ENCODE measurements at regions not wholly inside any gene's neighbourhood (a gene's known extent, or its start where the extent isn't known, plus 50 kb on each side); places are given as distances from the start of the nearest gene placed in this dataset.

GRCh38 chr13:61734683-61735082 lies 319.0 kb upstream of the PCDH20 start:
- H3K4me2 ChIP-seq (ENCODE audit: low read length), result no peak overlapping the region
- no peak overlapping the region for H3K4me3 ChIP-seq (ENCODE audit: low read length)
- H3K27ac ChIP-seq (ENCODE audit: low read depth, low read length), result no peak overlapping the region
- no peaks in the 10 kb centered on the region for H3K4me1 ChIP-seq (ENCODE audit: control insufficient read depth, low read length)
- no peaks in the 10 kb centered on the region for H3K79me2 ChIP-seq (ENCODE audit: control insufficient read depth, low read length)
- H4K20me1 ChIP-seq (ENCODE audit: control insufficient read depth, insufficient read depth, low read depth, low read length), result no peaks in the 10 kb centered on the region
- H3K36me3 ChIP-seq (ENCODE audit: control insufficient read depth, low read length), result no peaks in the 10 kb centered on the region
- H3K9me2 ChIP-seq (replicated peaks; ENCODE audit: control insufficient read depth, low read length), result no peaks in the 10 kb centered on the region
- no peaks in the 10 kb centered on the region for H3K27me3 ChIP-seq (ENCODE audit: control insufficient read depth, low read length)
- TF ChIP-seq EZH2phosphoT487 (IDR thresholded peaks at IDR 0.05; ENCODE audit: borderline replicate concordance, low read length), result no peak
- TF ChIP-seq, protein P1, sequence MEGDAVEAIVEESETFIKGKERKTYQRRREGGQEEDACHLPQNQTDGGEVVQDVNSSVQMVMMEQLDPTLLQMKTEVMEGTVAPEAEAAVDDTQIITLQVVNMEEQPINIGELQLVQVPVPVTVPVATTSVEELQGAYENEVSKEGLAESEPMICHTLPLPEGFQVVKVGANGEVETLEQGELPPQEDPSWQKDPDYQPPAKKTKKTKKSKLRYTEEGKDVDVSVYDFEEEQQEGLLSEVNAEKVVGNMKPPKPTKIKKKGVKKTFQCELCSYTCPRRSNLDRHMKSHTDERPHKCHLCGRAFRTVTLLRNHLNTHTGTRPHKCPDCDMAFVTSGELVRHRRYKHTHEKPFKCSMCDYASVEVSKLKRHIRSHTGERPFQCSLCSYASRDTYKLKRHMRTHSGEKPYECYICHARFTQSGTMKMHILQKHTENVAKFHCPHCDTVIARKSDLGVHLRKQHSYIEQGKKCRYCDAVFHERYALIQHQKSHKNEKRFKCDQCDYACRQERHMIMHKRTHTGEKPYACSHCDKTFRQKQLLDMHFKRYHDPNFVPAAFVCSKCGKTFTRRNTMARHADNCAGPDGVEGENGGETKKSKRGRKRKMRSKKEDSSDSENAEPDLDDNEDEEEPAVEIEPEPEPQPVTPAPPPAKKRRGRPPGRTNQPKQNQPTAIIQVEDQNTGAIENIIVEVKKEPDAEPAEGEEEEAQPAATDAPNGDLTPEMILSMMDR (IDR thresholded peaks at IDR 0.05; ENCODE audit: low read depth, low read length, poor library complexity, severe bottlenecking), result no peak
- H3K9me3 ChIP-seq (ENCODE audit: control insufficient read depth, insufficient read depth, low read length), result no peaks in the 10 kb centered on the region
- no peaks in the 10 kb centered on the region for H3F3A ChIP-seq (ENCODE audit: control insufficient read depth, insufficient read depth)

GRCh38 chr13:61728471-61728870 lies 312.8 kb upstream of the PCDH20 start:
- Histone ChIP-seq H3F3A (ENCODE audit: control insufficient read depth, insufficient read depth) (no peaks in the 10 kb centered on the region), H3K4me1 (ENCODE audit: control insufficient read depth, low read length) (no peaks in the 10 kb centered on the region), H3K27me3 (ENCODE audit: control insufficient read depth, low read length) (no peaks in the 10 kb centered on the region), H3K36me3 (ENCODE audit: control insufficient read depth, low read length) (no peaks in the 10 kb centered on the region), H3K4me3 (ENCODE audit: low read length) (no peak overlapping the region), H3K9me3 (ENCODE audit: control insufficient read depth, insufficient read depth, low read length) (no peaks in the 10 kb centered on the region), H3K9me2 (replicated peaks; ENCODE audit: control insufficient read depth, low read length) (no peaks in the 10 kb centered on the region), H4K20me1 (ENCODE audit: control insufficient read depth, insufficient read depth, low read depth, low read length) (no peaks in the 10 kb centered on the region), H3K27ac (ENCODE audit: low read depth, low read length) (no peak overlapping the region), H3K79me2 (ENCODE audit: control insufficient read depth, low read length) (no peaks in the 10 kb centered on the region), H3K4me2 (ENCODE audit: low read length) (no peak overlapping the region)
- no peak for TF ChIP-seq EZH2phosphoT487 (IDR thresholded peaks at IDR 0.05; ENCODE audit: borderline replicate concordance, low read length)
- TF ChIP-seq, protein P1 (IDR thresholded peaks at IDR 0.05; ENCODE audit: low read depth, low read length, poor library complexity, severe bottlenecking), result no peak

- Histone ChIP-seq H3K27me3 (ENCODE audit: control insufficient read depth, low read length) (no peaks in the 10 kb centered on the region), H3K4me2 (ENCODE audit: low read length) (no peak overlapping the region), H3K4me3 (ENCODE audit: low read length) (no peak overlapping the region), H3K79me2 (ENCODE audit: control insufficient read depth, low read length) (no peaks in the 10 kb centered on the region), H3K9me3 (ENCODE audit: control insufficient read depth, insufficient read depth, low read length) (no peaks in the 10 kb centered on the region), H3F3A (ENCODE audit: control insufficient read depth, insufficient read depth) (no peaks in the 10 kb centered on the region), H3K36me3 (ENCODE audit: control insufficient read depth, low read length) (no peaks in the 10 kb centered on the region), H3K9me2 (replicated peaks; ENCODE audit: control insufficient read depth, low read length) (no peaks in the 10 kb centered on the region), H3K27ac (ENCODE audit: low read depth, low read length) (no peak overlapping the region), H4K20me1 (ENCODE audit: control insufficient read depth, insufficient read depth, low read depth, low read length) (no peaks in the 10 kb centered on the region), H3K4me1 (ENCODE audit: control insufficient read depth, low read length) (no peaks in the 10 kb centered on the region)
- TF ChIP-seq, protein P1 (IDR thresholded peaks at IDR 0.05; ENCODE audit: low read depth, low read length, poor library complexity, severe bottlenecking), result no peak
- TF ChIP-seq EZH2phosphoT487 (IDR thresholded peaks at IDR 0.05; ENCODE audit: borderline replicate concordance, low read length), result no peak
Observed at GRCh38 chr13:61727767-61728166, 312.1 kb upstream of the PCDH20 start.

DNA sequence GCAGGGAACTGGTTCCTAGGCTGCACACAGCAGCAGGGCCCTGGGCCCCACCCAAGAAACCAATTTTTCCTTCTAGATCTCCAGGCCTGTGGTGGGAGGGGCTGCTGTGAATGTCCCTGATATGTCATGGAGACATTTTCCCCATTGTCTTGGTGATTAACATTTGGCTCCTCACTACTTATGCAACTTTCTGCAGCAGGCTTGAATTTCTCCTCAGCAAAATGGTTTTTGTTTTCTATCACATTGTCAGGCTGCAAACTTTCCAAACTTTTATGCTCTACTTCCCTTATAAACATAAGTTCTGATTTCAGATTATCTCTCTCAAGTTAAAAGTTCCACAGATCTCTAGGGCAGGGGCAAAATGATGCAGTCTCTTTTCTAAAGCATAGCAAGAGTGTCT lies 310.2 kb upstream of the PCDH20 start:
- Histone ChIP-seq H3K36me3 (ENCODE audit: control insufficient read depth, low read length) (no peaks in the 10 kb centered on the region), H3K27ac (ENCODE audit: low read depth, low read length) (no peak overlapping the region), H3K9me3 (ENCODE audit: control insufficient read depth, insufficient read depth, low read length) (no peaks in the 10 kb centered on the region), H3K79me2 (ENCODE audit: control insufficient read depth, low read length) (no peaks in the 10 kb centered on the region), H3K9me2 (replicated peaks; ENCODE audit: control insufficient read depth, low read length) (no peaks in the 10 kb centered on the region), H3F3A (ENCODE audit: control insufficient read depth, insufficient read depth) (no peaks in the 10 kb centered on the region), H3K4me2 (ENCODE audit: low read length) (no peak overlapping the region), H3K27me3 (ENCODE audit: control insufficient read depth, low read length) (no peaks in the 10 kb centered on the region), H3K4me1 (ENCODE audit: control insufficient read depth, low read length) (no peaks in the 10 kb centered on the region), H3K4me3 (ENCODE audit: low read length) (no peak overlapping the region), H4K20me1 (ENCODE audit: control insufficient read depth, insufficient read depth, low read depth, low read length) (no peaks in the 10 kb centered on the region)
- TF ChIP-seq, protein P1 (IDR thresholded peaks at IDR 0.05; ENCODE audit: low read depth, low read length, poor library complexity, severe bottlenecking), result no peak
- TF ChIP-seq EZH2phosphoT487 (IDR thresholded peaks at IDR 0.05; ENCODE audit: borderline replicate concordance, low read length), result no peak
